Mesenchymal stem cell (in vitro differentiated cells and primary cell): ENCODE measurements at regions not wholly inside any gene's neighbourhood (a gene's known extent, or its start where the extent isn't known, plus 50 kb on each side); places are given as distances from the start of the nearest gene placed in this dataset.

Source experiments
- DNase-seq: peaks from one replicate; pipeline ENCODE4 v3.0.0-alpha.2; 2013
- H2AFZ ChIP-seq: one replicate; pipeline ENCODE4 v1.6.1; 2013; ENCODE audit warnings: low read depth, mild to moderate bottlenecking, control low read depth, inconsistent platforms, low read length, moderate library complexity
- H2AK5ac ChIP-seq: 2 replicates; pipeline ENCODE4 v1.6.1; 2013; ENCODE audit warnings: low read length, moderate library complexity, mild to moderate bottlenecking, inconsistent platforms; ENCODE audit not compliant: severe bottlenecking
- H2BK120ac ChIP-seq: one replicate; pipeline ENCODE4 v1.6.1; 2013; ENCODE audit warnings: low read depth, mild to moderate bottlenecking, inconsistent platforms, low read length, moderate library complexity
- H2BK12ac ChIP-seq, 2 experiments: one replicate each; pipeline ENCODE4 v1.6.1; 2013; ENCODE audit warnings: inconsistent platforms in 2 of 2, low read length in 2 of 2, mild to moderate bottlenecking in 2 of 2, moderate library complexity in 2 of 2, control low read depth in 1 of 2
- H2BK15ac ChIP-seq: one replicate; pipeline ENCODE4 v1.6.1; 2013; ENCODE audit warnings: mild to moderate bottlenecking, low read depth, inconsistent platforms; ENCODE audit not compliant: poor library complexity, severe bottlenecking
- H2BK5ac ChIP-seq: 2 replicates; pipeline ENCODE4 v1.6.1; 2013; ENCODE audit warnings: low read depth, mild to moderate bottlenecking, low read length, control low read depth, inconsistent platforms; ENCODE audit not compliant: poor library complexity, severe bottlenecking
- H3K14ac ChIP-seq, 2 experiments: one replicate each; pipeline ENCODE4 v1.6.1; 2013; ENCODE audit warnings: inconsistent platforms in 2 of 2, low read length in 2 of 2, control low read depth in 1 of 2, mild to moderate bottlenecking in 1 of 2, moderate library complexity in 1 of 2
- H3K18ac ChIP-seq, 2 experiments: one replicate each; pipeline ENCODE4 v1.6.1; 2013; ENCODE audit warnings: inconsistent platforms in 2 of 2, low read length in 2 of 2, control low read depth in 1 of 2, low read depth in 1 of 2, mild to moderate bottlenecking in 1 of 2
- H3K23ac ChIP-seq, 2 experiments: one replicate each; pipeline ENCODE4 v1.6.1; 2013; ENCODE audit warnings: inconsistent platforms in 2 of 2, low read length in 2 of 2, mild to moderate bottlenecking in 2 of 2, moderate library complexity in 2 of 2, control low read depth in 1 of 2
- H3K27ac ChIP-seq: 2 replicates; pipeline ENCODE4 v1.5.1; 2013; ENCODE audit warnings: mild to moderate bottlenecking, moderate library complexity, low read length, control low read depth, inconsistent platforms; ENCODE audit not compliant: poor library complexity, severe bottlenecking
- H3K27me3 ChIP-seq, 2 experiments: 2 replicates each; pipeline versions ENCODE4 v1.6.1 to v1.7.0; 2013; ENCODE audit warnings: low read length in 2 of 2, mild to moderate bottlenecking in 2 of 2, moderate library complexity in 2 of 2, control low read depth in 1 of 2, inconsistent platforms in 1 of 2; ENCODE audit not compliant: control insufficient read depth in 1 of 2, insufficient read depth in 1 of 2
- H3K36me3 ChIP-seq, 2 experiments: 2 replicates each; pipeline versions ENCODE4 v1.6.1 to v1.7.0; 2013; ENCODE audit warnings: low read length in 2 of 2, control low read depth in 1 of 2, inconsistent platforms in 1 of 2, low read depth in 1 of 2, mild to moderate bottlenecking in 1 of 2; ENCODE audit not compliant: insufficient read depth in 2 of 2, control insufficient read depth in 1 of 2
- H3K4ac ChIP-seq, 2 experiments: one replicate each; pipeline ENCODE4 v1.6.1; 2013; ENCODE audit warnings: inconsistent platforms in 2 of 2, low read length in 2 of 2, mild to moderate bottlenecking in 2 of 2, moderate library complexity in 2 of 2, control low read depth in 1 of 2, low read depth in 1 of 2
- H3K4me1 ChIP-seq: 2 replicates; pipeline ENCODE4 v1.6.1; 2013; ENCODE audit warnings: low read depth, low read length, control low read depth; ENCODE audit not compliant: control insufficient read depth, insufficient read depth
- H3K4me2 ChIP-seq: 2 replicates; pipeline ENCODE4 v1.6.1; 2013; ENCODE audit warnings: low read length, mild to moderate bottlenecking, inconsistent platforms; ENCODE audit not compliant: poor library complexity, severe bottlenecking
- H3K4me3 ChIP-seq, 2 experiments: 2 replicates each; pipeline versions ENCODE4 v1.5.1 to v1.7.0; 2013; ENCODE audit warnings: low read length in 2 of 2, mild to moderate bottlenecking in 2 of 2, control low read depth in 1 of 2, low read depth in 1 of 2; ENCODE audit not compliant: insufficient read depth in 1 of 2
- H3K79me1 ChIP-seq: replicated peaks from 2 replicates; pipeline ENCODE4 v1.6.1; 2013; ENCODE audit warnings: mild to moderate bottlenecking, control low read depth, low read length, inconsistent platforms; ENCODE audit not compliant: poor library complexity, severe bottlenecking
- H3K9ac ChIP-seq: 2 replicates; pipeline ENCODE4 v1.7.0; 2013; ENCODE audit warnings: mild to moderate bottlenecking, low read length, moderate library complexity
- H3K9me3 ChIP-seq: 2 replicates; pipeline ENCODE4 v1.7.0; 2013; ENCODE audit warnings: mild to moderate bottlenecking, low read length; ENCODE audit not compliant: control insufficient read depth
- H4K8ac ChIP-seq: one replicate; pipeline ENCODE4 v1.6.1; 2013; ENCODE audit warnings: inconsistent platforms, mild to moderate bottlenecking, low read length, moderate library complexity
- H4K91ac ChIP-seq: one replicate; pipeline ENCODE4 v1.6.1; 2013; ENCODE audit warnings: mild to moderate bottlenecking, low read length, inconsistent platforms
- WGBS: methylation state at CpG from one replicate; pipeline ENCODE4 v1.1.7; 2013; ENCODE audit warnings: mixed read lengths; 5-methylcytosine and 5-hydroxymethylcytosine counted together

DNA sequence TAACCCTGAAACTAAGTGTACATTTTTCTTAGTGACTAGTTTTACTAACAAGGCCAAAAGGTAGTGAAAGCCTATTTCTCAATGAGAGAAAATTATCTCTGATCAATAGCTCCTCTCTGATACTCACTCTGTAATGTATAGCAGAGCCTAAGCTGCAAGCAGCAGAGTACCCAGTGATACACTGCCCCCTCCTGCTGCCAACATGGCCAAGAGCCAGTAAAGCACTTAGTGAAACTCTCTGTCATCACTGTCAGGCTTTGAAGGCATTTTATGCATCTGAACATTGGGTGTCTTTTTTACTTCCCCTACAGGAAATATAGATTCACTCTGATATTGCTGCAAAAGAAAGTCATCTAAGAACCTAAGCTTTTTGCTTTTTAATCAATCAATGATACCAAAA, 784.1 kb upstream of the CDH7 start:
- Histone ChIP-seq H3K4me3 (no peak overlapping the region), H2AFZ (no peak overlapping the region), H2BK15ac (no peak overlapping the region), H3K4ac (no peak overlapping the region), H2BK5ac (no peak overlapping the region), H3K4me1 (peaks cover 1% of the 10 kb centered on the region), H3K27ac (no peak overlapping the region), H4K8ac (no peak overlapping the region), H3K36me3 (no peaks in the 10 kb centered on the region), H2BK120ac (no peak overlapping the region), H3K27me3 (no peaks in the 10 kb centered on the region), H3K14ac (no peak overlapping the region), H3K18ac (no peak overlapping the region), H2AK5ac (no peak overlapping the region), H3K9ac (no peak overlapping the region), H3K23ac (no peak overlapping the region), H3K4me2 (no peak overlapping the region), H2BK12ac (no peak overlapping the region), H4K91ac (no peak overlapping the region), H3K79me1 (no peaks in the 10 kb centered on the region), H3K9me3 (no peaks in the 10 kb centered on the region)
- DNase-seq: peak; percentile 24

DNA sequence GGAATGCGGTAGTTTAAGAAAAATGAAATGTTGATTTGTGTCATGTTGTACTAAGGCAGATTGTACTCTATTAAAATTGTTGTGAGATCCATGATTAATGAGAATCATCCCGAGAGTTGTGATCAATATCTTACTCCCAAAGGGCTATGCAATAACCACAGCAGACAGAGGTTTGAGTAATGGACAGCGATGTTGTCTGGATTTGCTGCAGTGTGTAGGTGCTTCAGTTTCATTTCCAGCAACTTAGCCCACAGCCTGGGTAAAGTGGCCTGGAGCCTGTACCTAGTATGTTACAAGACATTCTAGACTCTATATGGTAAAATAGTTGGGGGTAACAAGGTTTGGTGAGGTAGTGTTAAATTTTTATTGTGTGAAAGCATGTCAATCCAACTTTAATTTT, 794.3 kb upstream of the CDH7 start:
- H3K79me1 ChIP-seq: no peaks in the 10 kb centered on the region
- no peak for DNase-seq
- no peak overlapping the region for H4K8ac ChIP-seq
- H3K4me3 ChIP-seq: no peak overlapping the region
- no peak overlapping the region for H2BK5ac ChIP-seq
- 94% methylated on average over 2 of the region's 3 CpGs for WGBS
- H2AK5ac ChIP-seq: no peak overlapping the region
- H3K4me2 ChIP-seq: no peak overlapping the region
- H2BK120ac ChIP-seq: no peak overlapping the region
- no peaks in the 10 kb centered on the region for H3K9me3 ChIP-seq
- no peak overlapping the region for H3K4ac ChIP-seq
- no peak overlapping the region for H3K9ac ChIP-seq
- H3K27me3 ChIP-seq: no peaks in the 10 kb centered on the region
- no peak overlapping the region for H3K27ac ChIP-seq
- no peak overlapping the region for H2BK12ac ChIP-seq
- H2AFZ ChIP-seq: no peak overlapping the region
- H3K36me3 ChIP-seq: no peaks in the 10 kb centered on the region
- H3K14ac ChIP-seq: no peak overlapping the region
- H4K91ac ChIP-seq: no peak overlapping the region
- H3K4me1 ChIP-seq: no peaks in the 10 kb centered on the region
- no peak overlapping the region for H3K23ac ChIP-seq
- H3K18ac ChIP-seq: no peak overlapping the region
- no peak overlapping the region for H2BK15ac ChIP-seq

DNA sequence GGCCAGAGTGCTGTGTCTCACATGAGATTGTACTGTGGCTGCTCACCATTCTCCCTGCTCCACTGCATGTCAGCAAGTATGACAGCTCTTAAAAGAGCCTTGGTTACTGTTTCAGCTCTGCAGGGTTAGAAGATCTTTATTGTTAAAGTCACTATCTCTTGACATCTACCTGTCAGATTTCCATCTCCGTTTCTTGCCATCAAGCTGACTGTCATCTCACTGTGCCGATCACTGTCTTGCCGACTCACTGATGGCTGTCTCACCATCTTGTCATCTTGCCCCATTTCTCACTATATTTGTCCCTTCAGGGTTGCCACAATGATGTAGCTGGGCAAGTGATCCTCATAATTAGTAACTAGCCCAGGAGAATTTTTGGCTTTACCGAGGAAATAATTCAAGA, 800.9 kb upstream of the CDH7 start:
- H2BK15ac ChIP-seq: no peak overlapping the region
- no peak overlapping the region for H3K9ac ChIP-seq
- no peaks in the 10 kb centered on the region for H3K27me3 ChIP-seq
- H3K9me3 ChIP-seq: peaks cover 23% of the 10 kb centered on the region
- H3K23ac ChIP-seq: no peak overlapping the region
- H4K8ac ChIP-seq: no peak overlapping the region
- no peak overlapping the region for H3K4ac ChIP-seq
- H2AK5ac ChIP-seq: no peak overlapping the region
- H3K79me1 ChIP-seq: no peaks in the 10 kb centered on the region
- no peak overlapping the region for H3K4me3 ChIP-seq
- 95% methylated on average over 4 of the region's 4 CpGs for WGBS
- H3K4me1 ChIP-seq: no peaks in the 10 kb centered on the region
- no peaks in the 10 kb centered on the region for H3K36me3 ChIP-seq
- no peak overlapping the region for H2BK12ac ChIP-seq
- H3K27ac ChIP-seq: no peak overlapping the region
- H2BK5ac ChIP-seq: no peak overlapping the region
- DNase-seq: no peak
- H2BK120ac ChIP-seq: no peak overlapping the region
- no peak overlapping the region for H2AFZ ChIP-seq
- no peak overlapping the region for H4K91ac ChIP-seq
- H3K4me2 ChIP-seq: no peak overlapping the region
- no peak overlapping the region for H3K18ac ChIP-seq
- H3K14ac ChIP-seq: no peak overlapping the region

DNA sequence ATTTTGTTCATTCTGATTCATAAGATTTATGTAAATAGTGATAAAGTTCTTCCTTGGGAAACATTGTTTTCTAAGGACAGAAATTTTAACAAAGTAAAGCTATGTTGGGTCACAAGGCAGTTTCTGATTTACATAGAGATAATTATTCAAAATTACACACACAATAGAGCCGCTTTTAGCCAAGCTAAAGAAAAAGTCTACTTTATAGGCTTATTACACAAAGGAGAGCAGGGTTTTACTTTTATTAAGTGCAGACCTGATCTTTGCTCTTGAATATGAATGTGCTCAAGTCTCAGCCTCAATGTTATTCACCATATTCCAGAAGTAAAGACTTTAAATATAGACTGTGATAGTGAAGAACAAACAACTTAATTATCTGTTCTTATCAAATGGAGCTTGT, 787.8 kb upstream of the LINC00305 start:
- Histone ChIP-seq H3K23ac (no peak overlapping the region), H2BK15ac (no peak overlapping the region), H4K91ac (no peak overlapping the region), H2BK5ac (no peak overlapping the region), H3K14ac (no peak overlapping the region), H3K4me2 (no peak overlapping the region), H3K9me3 (peaks cover 3% of the 10 kb centered on the region), H3K9ac (no peak overlapping the region), H2AFZ (no peak overlapping the region), H3K79me1 (no peaks in the 10 kb centered on the region), H4K8ac (no peak overlapping the region), H3K4me1 (no peaks in the 10 kb centered on the region), H3K36me3 (no peaks in the 10 kb centered on the region), H3K18ac (no peak overlapping the region), H3K27me3 (no peaks in the 10 kb centered on the region), H3K4me3 (no peak overlapping the region), H3K27ac (no peak overlapping the region), H2BK12ac (no peak overlapping the region), H2AK5ac (no peak overlapping the region), H2BK120ac (no peak overlapping the region), H3K4ac (no peak overlapping the region)
- DNase-seq: no peak
- WGBS: no CpG with 5 or more reads among the region's 1 CpG
